DND-41 (cell line): ENCODE measurements at regions not wholly inside any gene's neighbourhood (a gene's known extent, or its start where the extent isn't known, plus 50 kb on each side); places are given as distances from the start of the nearest gene placed in this dataset.

Experiments used
- ATAC-seq: fragments of 200-7000 bp; cut with Tn5 transposase; 3 replicates; pipeline ENCODE4 v1.9.1; 2021; ENCODE audit warnings: low read depth; ENCODE audit not compliant: insufficient read depth
- DNase-seq: peaks from one replicate; pipeline ENCODE4 v3.0.0-alpha.2; 2020
- H2AFZ ChIP-seq: 2 replicates; pipeline ENCODE4 v1.6.0; 2012; ENCODE audit warnings: low read depth, low read length
- H3K27ac ChIP-seq: 2 replicates; pipeline ENCODE4 v1.5.1; 2012; ENCODE audit warnings: low read length, inconsistent platforms
- H3K27me3 ChIP-seq: fragments of 200-600 bp; sonication (generic); 2 replicates; pipeline ENCODE4 v1.6.0; 2012; ENCODE audit warnings: low read length, mild to moderate bottlenecking, inconsistent platforms; ENCODE audit not compliant: insufficient read depth, poor library complexity
- H3K36me3 ChIP-seq: 2 replicates; pipeline ENCODE4 v1.5.1; 2012; ENCODE audit warnings: low read length, inconsistent platforms; ENCODE audit not compliant: insufficient read depth
- H3K4me1 ChIP-seq: 2 replicates; pipeline ENCODE4 v1.5.1; 2012; ENCODE audit warnings: mild to moderate bottlenecking, low read length; ENCODE audit not compliant: insufficient read depth
- H3K4me2 ChIP-seq: 2 replicates; pipeline ENCODE4 v1.6.0; 2012; ENCODE audit warnings: mild to moderate bottlenecking, moderate library complexity, low read length, inconsistent platforms; ENCODE audit not compliant: insufficient read depth
- H3K4me3 ChIP-seq, 2 experiments: fragments of 200-600 bp in 1 of 2; shearing (Covaris generic) in 1 of 2; 2 replicates each; pipeline ENCODE4 v1.5.1; 2012 to 2016; ENCODE audit warnings: inconsistent platforms in 2 of 2, low read length in 2 of 2, mild to moderate bottlenecking in 2 of 2, low read depth in 1 of 2, moderate library complexity in 1 of 2
- H3K79me2 ChIP-seq: 2 replicates; pipeline ENCODE4 v1.6.0; 2012; ENCODE audit warnings: low read length, inconsistent platforms; ENCODE audit not compliant: insufficient read depth
- H3K9ac ChIP-seq: 2 replicates; pipeline ENCODE4 v1.6.0; 2012; ENCODE audit warnings: low read depth, mild to moderate bottlenecking, inconsistent platforms, low read length, moderate library complexity
- H3K9me3 ChIP-seq: 2 replicates; pipeline ENCODE4 v1.5.1; 2012; ENCODE audit warnings: low read length, moderate library complexity, mild to moderate bottlenecking, inconsistent platforms; ENCODE audit not compliant: insufficient read depth, severe bottlenecking
- H4K20me1 ChIP-seq: 2 replicates; pipeline ENCODE4 v1.6.0; 2012; ENCODE audit warnings: low read length; ENCODE audit not compliant: insufficient read depth
- CTCF ChIP-seq: IDR thresholded peaks from 2 replicates; pipeline ENCODE4 v1.5.1; 2012; ENCODE audit warnings: borderline replicate concordance, low read length, moderate library complexity, mild to moderate bottlenecking; ENCODE audit not compliant: poor library complexity, severe bottlenecking; ENCODE audit errors: extremely low read depth
- EZH2 ChIP-seq: IDR thresholded peaks from 3 replicates; pipeline ENCODE4 v1.6.1; 2012; ENCODE audit warnings: borderline replicate concordance, low read depth, mild to moderate bottlenecking, moderate library complexity, low read length, inconsistent platforms; ENCODE audit not compliant: severe bottlenecking

DNA sequence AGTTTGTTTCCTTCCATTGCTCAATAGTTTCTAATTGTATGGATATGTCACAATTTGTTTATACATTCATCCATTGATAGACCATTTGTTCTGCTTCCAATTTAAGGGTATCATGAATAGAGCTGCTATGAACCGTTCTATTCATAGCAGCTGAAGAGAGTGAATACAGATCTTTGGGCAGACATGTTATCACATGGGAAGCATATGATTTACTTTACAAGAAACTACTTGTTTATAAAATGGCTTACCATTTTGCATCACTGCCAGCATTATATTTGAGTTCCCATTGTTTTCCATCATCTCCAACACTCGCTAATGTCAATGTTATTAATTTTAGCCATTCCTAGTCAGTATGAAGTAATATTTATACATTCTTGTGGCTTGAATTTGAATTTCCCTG, 549.0 kb downstream of the MAT2B start:
- Histone ChIP-seq H2AFZ (no peak overlapping the region), H3K4me3 (no peak overlapping the region), H3K27me3 (no peaks in the 10 kb centered on the region), H3K4me2 (no peak overlapping the region), H3K9me3 (no peaks in the 10 kb centered on the region), H4K20me1 (no peaks in the 10 kb centered on the region), H3K9ac (no peak overlapping the region), H3K79me2 (no peaks in the 10 kb centered on the region), H3K27ac (no peak overlapping the region), H3K4me1 (no peaks in the 10 kb centered on the region), H3K36me3 (no peaks in the 10 kb centered on the region)
- DNase-seq: no peak
- TF ChIP-seq EZH2 (no peak), CTCF (no peak)
- no peak for ATAC-seq

- Histone ChIP-seq H3K4me3 (no peak overlapping the region), H2AFZ (no peak overlapping the region), H4K20me1 (no peaks in the 10 kb centered on the region), H3K4me2 (no peak overlapping the region), H3K4me1 (no peaks in the 10 kb centered on the region), H3K9me3 (no peaks in the 10 kb centered on the region), H3K9ac (no peak overlapping the region), H3K27ac (no peak overlapping the region), H3K79me2 (no peaks in the 10 kb centered on the region), H3K36me3 (no peaks in the 10 kb centered on the region), H3K27me3 (no peaks in the 10 kb centered on the region)
- no peak for DNase-seq
- TF ChIP-seq CTCF (no peak), EZH2 (no peak)
- no peak for ATAC-seq
Observed at GRCh38 chr5:164057121-164057520, 551.7 kb downstream of the MAT2B start.

- Histone ChIP-seq H3K4me2 (no peak overlapping the region), H3K4me3 (no peak overlapping the region), H3K4me1 (no peaks in the 10 kb centered on the region), H3K27me3 (no peaks in the 10 kb centered on the region), H2AFZ (no peak overlapping the region), H3K9me3 (no peaks in the 10 kb centered on the region), H3K27ac (no peak overlapping the region), H3K36me3 (no peaks in the 10 kb centered on the region), H3K79me2 (no peaks in the 10 kb centered on the region), H4K20me1 (no peaks in the 10 kb centered on the region), H3K9ac (no peak overlapping the region)
- ATAC-seq (no peak), DNase-seq (no peak)
- no peak for TF ChIP-seq EZH2
- no peak for TF ChIP-seq CTCF
Observed at GRCh38 chr5:164058621-164059020, 553.2 kb downstream of the MAT2B start.

DNA sequence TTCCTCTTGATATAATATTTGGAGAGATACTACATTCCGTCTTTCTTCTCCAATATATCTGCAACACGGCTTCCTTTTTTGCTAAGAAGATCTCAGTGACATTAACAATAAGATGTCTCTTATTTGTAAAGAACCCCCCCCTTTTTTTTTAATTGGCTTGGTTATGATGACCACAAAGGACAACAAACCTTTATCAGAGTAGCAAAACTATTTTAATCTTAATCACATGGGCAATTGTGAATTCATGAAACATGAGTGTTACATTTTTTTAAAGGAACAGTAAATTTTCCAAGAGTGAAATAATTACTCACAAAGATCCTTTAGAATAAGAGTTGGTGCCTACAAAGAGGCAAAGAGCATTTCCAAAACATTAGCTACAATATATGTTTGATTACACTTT, 554.1 kb downstream of the MAT2B start:
- DNase-seq (no peak), ATAC-seq (no peak)
- Histone ChIP-seq H2AFZ (no peak overlapping the region), H3K4me2 (no peak overlapping the region), H3K27ac (no peak overlapping the region), H3K36me3 (no peaks in the 10 kb centered on the region), H3K27me3 (no peaks in the 10 kb centered on the region), H3K79me2 (no peaks in the 10 kb centered on the region), H3K4me3 (no peak overlapping the region), H3K9me3 (no peaks in the 10 kb centered on the region), H3K9ac (no peak overlapping the region), H3K4me1 (no peaks in the 10 kb centered on the region), H4K20me1 (no peaks in the 10 kb centered on the region)
- TF ChIP-seq CTCF (no peak), EZH2 (no peak)
